GM23338 (cell line): ENCODE measurements at regions not wholly inside any gene's neighbourhood (a gene's known extent, or its start where the extent isn't known, plus 50 kb on each side); places are given as distances from the start of the nearest gene placed in this dataset.

Source experiments
- CREB1 ChIP-seq: fragments of 250-450 bp; sonication (Bioruptor Pico); IDR thresholded peaks from 2 replicates; pipeline ENCODE4 v1.5.0; 2020; ENCODE audit warnings: low read depth, mild to moderate bottlenecking, moderate library complexity
- EZH2 ChIP-seq: fragments of 200-600 bp; sonication (generic); IDR thresholded peaks from one replicate; pipeline ENCODE4 v1.8.0; 2017; ENCODE audit warnings: antibody characterized with exemption, mild to moderate bottlenecking, low read depth; ENCODE audit not compliant: unreplicated experiment
- JUNB ChIP-seq: IDR thresholded peaks from one replicate; pipeline ENCODE4 v1.6.1; 2016; ENCODE audit warnings: antibody characterized with exemption; ENCODE audit not compliant: unreplicated experiment
- NANOG ChIP-seq: IDR thresholded peaks from 2 replicates; pipeline ENCODE4 v1.6.1; 2016; ENCODE audit warnings: antibody characterized with exemption, borderline replicate concordance
- POLR2AphosphoS5 ChIP-seq: IDR thresholded peaks from 2 replicates; pipeline ENCODE4 v1.6.1; 2016; ENCODE audit warnings: antibody characterized with exemption, low read depth
- TF ChIP-seq, protein P1 (sequence below), 2 experiments: fragments of 200-600 bp in 1 of 2; sonication (generic) in 1 of 2; conservative IDR thresholded peaks; 2 replicates each; pipeline versions ENCODE4 v1.5.1 to v1.6.1; 2016 to 2017; ENCODE audit warnings: antibody characterized with exemption in 2 of 2, low read depth in 2 of 2, mild to moderate bottlenecking in 2 of 2, moderate library complexity in 1 of 2
- TF ChIP-seq, protein P2 (sequence below): IDR thresholded peaks from one replicate; pipeline ENCODE4 v1.6.1; 2018; ENCODE audit warnings: antibody characterized with exemption; ENCODE audit not compliant: unreplicated experiment

DNA sequence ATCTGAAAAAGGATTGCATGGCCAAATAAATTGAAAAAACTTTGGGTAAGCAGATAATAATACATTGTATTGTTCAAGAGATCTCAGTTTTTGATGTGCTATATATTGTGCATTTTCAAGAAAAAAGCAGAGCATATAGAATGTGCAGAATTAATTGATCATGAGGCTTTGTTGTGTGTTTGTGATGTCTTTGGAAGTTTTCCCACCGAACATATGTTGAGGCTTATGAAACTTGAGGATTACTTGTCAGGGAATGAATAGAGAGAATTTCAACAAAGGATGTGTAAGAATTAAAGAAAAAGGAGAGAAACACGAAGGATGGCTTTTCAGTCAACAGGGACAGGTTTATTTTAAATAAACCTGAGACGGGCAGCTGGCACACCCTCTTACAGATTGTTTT lies 232.5 kb upstream of the POU1F1 start:
- TF ChIP-seq, protein P1, sequence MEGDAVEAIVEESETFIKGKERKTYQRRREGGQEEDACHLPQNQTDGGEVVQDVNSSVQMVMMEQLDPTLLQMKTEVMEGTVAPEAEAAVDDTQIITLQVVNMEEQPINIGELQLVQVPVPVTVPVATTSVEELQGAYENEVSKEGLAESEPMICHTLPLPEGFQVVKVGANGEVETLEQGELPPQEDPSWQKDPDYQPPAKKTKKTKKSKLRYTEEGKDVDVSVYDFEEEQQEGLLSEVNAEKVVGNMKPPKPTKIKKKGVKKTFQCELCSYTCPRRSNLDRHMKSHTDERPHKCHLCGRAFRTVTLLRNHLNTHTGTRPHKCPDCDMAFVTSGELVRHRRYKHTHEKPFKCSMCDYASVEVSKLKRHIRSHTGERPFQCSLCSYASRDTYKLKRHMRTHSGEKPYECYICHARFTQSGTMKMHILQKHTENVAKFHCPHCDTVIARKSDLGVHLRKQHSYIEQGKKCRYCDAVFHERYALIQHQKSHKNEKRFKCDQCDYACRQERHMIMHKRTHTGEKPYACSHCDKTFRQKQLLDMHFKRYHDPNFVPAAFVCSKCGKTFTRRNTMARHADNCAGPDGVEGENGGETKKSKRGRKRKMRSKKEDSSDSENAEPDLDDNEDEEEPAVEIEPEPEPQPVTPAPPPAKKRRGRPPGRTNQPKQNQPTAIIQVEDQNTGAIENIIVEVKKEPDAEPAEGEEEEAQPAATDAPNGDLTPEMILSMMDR (conservative IDR thresholded peaks at IDR 0.05; ENCODE audit: low read depth in 2 of 2): no peak
- TF ChIP-seq, protein P2, sequence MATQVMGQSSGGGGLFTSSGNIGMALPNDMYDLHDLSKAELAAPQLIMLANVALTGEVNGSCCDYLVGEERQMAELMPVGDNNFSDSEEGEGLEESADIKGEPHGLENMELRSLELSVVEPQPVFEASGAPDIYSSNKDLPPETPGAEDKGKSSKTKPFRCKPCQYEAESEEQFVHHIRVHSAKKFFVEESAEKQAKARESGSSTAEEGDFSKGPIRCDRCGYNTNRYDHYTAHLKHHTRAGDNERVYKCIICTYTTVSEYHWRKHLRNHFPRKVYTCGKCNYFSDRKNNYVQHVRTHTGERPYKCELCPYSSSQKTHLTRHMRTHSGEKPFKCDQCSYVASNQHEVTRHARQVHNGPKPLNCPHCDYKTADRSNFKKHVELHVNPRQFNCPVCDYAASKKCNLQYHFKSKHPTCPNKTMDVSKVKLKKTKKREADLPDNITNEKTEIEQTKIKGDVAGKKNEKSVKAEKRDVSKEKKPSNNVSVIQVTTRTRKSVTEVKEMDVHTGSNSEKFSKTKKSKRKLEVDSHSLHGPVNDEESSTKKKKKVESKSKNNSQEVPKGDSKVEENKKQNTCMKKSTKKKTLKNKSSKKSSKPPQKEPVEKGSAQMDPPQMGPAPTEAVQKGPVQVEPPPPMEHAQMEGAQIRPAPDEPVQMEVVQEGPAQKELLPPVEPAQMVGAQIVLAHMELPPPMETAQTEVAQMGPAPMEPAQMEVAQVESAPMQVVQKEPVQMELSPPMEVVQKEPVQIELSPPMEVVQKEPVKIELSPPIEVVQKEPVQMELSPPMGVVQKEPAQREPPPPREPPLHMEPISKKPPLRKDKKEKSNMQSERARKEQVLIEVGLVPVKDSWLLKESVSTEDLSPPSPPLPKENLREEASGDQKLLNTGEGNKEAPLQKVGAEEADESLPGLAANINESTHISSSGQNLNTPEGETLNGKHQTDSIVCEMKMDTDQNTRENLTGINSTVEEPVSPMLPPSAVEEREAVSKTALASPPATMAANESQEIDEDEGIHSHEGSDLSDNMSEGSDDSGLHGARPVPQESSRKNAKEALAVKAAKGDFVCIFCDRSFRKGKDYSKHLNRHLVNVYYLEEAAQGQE: no peak
- TF ChIP-seq CREB1 (CRISPR knock-in tag) (no peak), POLR2AphosphoS5 (no peak), NANOG (no peak), EZH2 (no peak), JUNB (no peak)
